ENCODE measurements at regions not wholly inside any gene's neighbourhood (a gene's known extent, or its start where the extent isn't known, plus 50 kb on each side); places are given as distances from the start of the nearest gene placed in this dataset.

- TF ChIP-seq EGR1 (IDR thresholded peaks at IDR 0.05) (no peak), YY1 (IDR thresholded peaks at IDR 0.05; ENCODE audit: low read depth) (no peak), CEBPB (IDR thresholded peaks at IDR 0.05) (peak; percentile 55; the same call in 1 of the 2 replicates), USF1 (IDR thresholded peaks at IDR 0.05) (no peak), MAX (IDR thresholded peaks at IDR 0.05) (no peak)
Measured at GRCh38 chr6:145051661-145052060, 683.7 kb downstream of the EPM2A start.

GRCh38 chr6:145055567-145055966 lies 679.8 kb downstream of the EPM2A start:
- TF ChIP-seq TEAD4 (IDR thresholded peaks at IDR 0.05) (no peak), RAD21 (IDR thresholded peaks at IDR 0.05; ENCODE audit: low read depth) (no peak), TAF1 (IDR thresholded peaks at IDR 0.05; ENCODE audit: low read depth) (no peak), FOXM1 (IDR thresholded peaks at IDR 0.05; ENCODE audit: borderline replicate concordance, low read depth) (no peak), EP300 (IDR thresholded peaks at IDR 0.05; ENCODE audit: borderline replicate concordance) (no peak), MAX (IDR thresholded peaks at IDR 0.05) (no peak), ZBTB7A (IDR thresholded peaks at IDR 0.05; ENCODE audit: low read depth) (no peak), NFIC (IDR thresholded peaks at IDR 0.05) (no peak), REST (IDR thresholded peaks at IDR 0.05; ENCODE audit: low read depth) (no peak), CEBPB (IDR thresholded peaks at IDR 0.05) (no peak), USF1 (IDR thresholded peaks at IDR 0.05) (no peak), TCF12 (IDR thresholded peaks at IDR 0.05; ENCODE audit: low read depth) (no peak), EGR1 (IDR thresholded peaks at IDR 0.05) (no peak), CREB1 (IDR thresholded peaks at IDR 0.05; ENCODE audit: low read depth) (no peak), YY1 (IDR thresholded peaks at IDR 0.05; ENCODE audit: low read depth) (no peak)

- TF ChIP-seq CEBPB (IDR thresholded peaks at IDR 0.05) (no peak), FOXM1 (IDR thresholded peaks at IDR 0.05; ENCODE audit: borderline replicate concordance, low read depth) (no peak), USF1 (IDR thresholded peaks at IDR 0.05) (no peak), RAD21 (IDR thresholded peaks at IDR 0.05; ENCODE audit: low read depth) (no peak), TCF12 (IDR thresholded peaks at IDR 0.05; ENCODE audit: low read depth) (no peak), YY1 (IDR thresholded peaks at IDR 0.05; ENCODE audit: low read depth) (no peak)
Measured at GRCh38 chr6:145060714-145061113, 674.6 kb downstream of the EPM2A start.

- no peak for TF ChIP-seq FOXM1 (IDR thresholded peaks at IDR 0.05; ENCODE audit: borderline replicate concordance, low read depth)
- no peak for TF ChIP-seq CEBPB (IDR thresholded peaks at IDR 0.05)
- no peak for TF ChIP-seq NFIC (IDR thresholded peaks at IDR 0.05)
- TF ChIP-seq ZBTB7A (IDR thresholded peaks at IDR 0.05; ENCODE audit: low read depth) = no peak
- TF ChIP-seq YY1 (IDR thresholded peaks at IDR 0.05; ENCODE audit: low read depth) = no peak
- TF ChIP-seq USF1 (IDR thresholded peaks at IDR 0.05) = no peak
- TF ChIP-seq EP300 (IDR thresholded peaks at IDR 0.05; ENCODE audit: borderline replicate concordance) = no peak
Measured at GRCh38 chr6:145063091-145063490, 672.2 kb downstream of the EPM2A start.

GRCh38 chr6:145067430-145067829 lies 667.9 kb downstream of the EPM2A start:
- TF ChIP-seq TCF12 (IDR thresholded peaks at IDR 0.05; ENCODE audit: low read depth) (no peak), CREB1 (IDR thresholded peaks at IDR 0.05; ENCODE audit: low read depth) (no peak), ZBTB7A (IDR thresholded peaks at IDR 0.05; ENCODE audit: low read depth) (no peak), USF1 (IDR thresholded peaks at IDR 0.05) (no peak), EGR1 (IDR thresholded peaks at IDR 0.05) (no peak), EP300 (IDR thresholded peaks at IDR 0.05; ENCODE audit: borderline replicate concordance) (no peak), NFIC (IDR thresholded peaks at IDR 0.05) (no peak), TEAD4 (IDR thresholded peaks at IDR 0.05) (no peak), REST (IDR thresholded peaks at IDR 0.05; ENCODE audit: low read depth) (no peak), FOXM1 (IDR thresholded peaks at IDR 0.05; ENCODE audit: borderline replicate concordance, low read depth) (no peak), MAX (IDR thresholded peaks at IDR 0.05) (no peak), TAF1 (IDR thresholded peaks at IDR 0.05; ENCODE audit: low read depth) (no peak), CEBPB (IDR thresholded peaks at IDR 0.05) (no peak), YY1 (IDR thresholded peaks at IDR 0.05; ENCODE audit: low read depth) (no peak), RAD21 (IDR thresholded peaks at IDR 0.05; ENCODE audit: low read depth) (no peak)
